ENCODE measurements at regions not wholly inside any gene's neighbourhood (a gene's known extent, or its start where the extent isn't known, plus 50 kb on each side); places are given as distances from the start of the nearest gene placed in this dataset.

DNA sequence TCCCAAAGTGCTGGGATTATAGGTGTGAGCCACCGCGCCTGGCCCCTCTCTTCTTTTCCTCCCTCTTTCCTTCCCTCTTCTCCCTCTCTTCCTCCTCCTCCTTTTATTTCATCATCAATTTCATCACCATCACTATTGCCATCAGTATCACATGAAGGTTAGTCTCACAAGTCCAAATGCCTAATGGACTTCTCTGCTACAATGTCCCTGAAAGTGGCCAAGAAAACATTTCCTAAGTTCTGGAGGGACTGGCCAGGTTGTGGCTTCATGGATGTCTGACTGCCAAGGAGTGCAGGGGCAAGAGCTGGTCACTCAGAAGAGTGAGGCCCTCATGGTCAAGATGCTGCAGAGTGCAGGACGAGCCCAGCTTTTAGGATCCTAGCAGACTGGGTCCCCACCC is 97.6 kb downstream of the SYNE3 start:
- H3K9me3 ChIP-seq (replicated peaks; ENCODE audit: control insufficient read depth, insufficient read depth, low read length) = no peaks in the 10 kb centered on the region; the same call in 2 of the 3 replicates
- DNase-seq (ENCODE audit: low read depth, low spot score) (no peak), FAIRE-seq (no peak), ATAC-seq (no peak)
- POLR2A ChIA-PET = no interaction called here
- H3K27ac ChIP-seq (ENCODE audit: control insufficient read depth, insufficient read depth) = no peak overlapping the region
- H3K27me3 ChIP-seq (replicated peaks in 1 of 2; ENCODE audit: control insufficient read depth in 2 of 2, insufficient read depth in 2 of 2, low read length in 1 of 2) = no peaks in the 10 kb centered on the region
- CTCF ChIA-PET = interaction anchor here (0.8 kb wide), 1 partner anchor 381 kb away, joined by 3 read pairs; no protein-coding TSS in a partner anchor
- RAD21 ChIA-PET (ENCODE audit: unreplicated experiment) = no interaction called here
- peaks cover 12 to 21% of the 10 kb centered on the region in 2 experiments; a peak in 3 of 4 replicates for H3K36me3 ChIP-seq (ENCODE audit: control insufficient read depth in 2 of 2, insufficient read depth in 2 of 2, low read length in 1 of 2)
- intact Hi-C loops (cut with micrococcal nuclease; ENCODE audit: unreplicated experiment) = no loop called here
- no TSS peak for BruUV-seq (replicated peaks)
- SMC1A ChIA-PET (ENCODE audit: uncharacterized antibody, unreplicated experiment) = no interaction called here
- no peak overlapping the region for H3K9ac ChIP-seq (ENCODE audit: control insufficient read depth, insufficient read depth, low read length)
- no peaks in the 10 kb centered on the region for H3K4me1 ChIP-seq (ENCODE audit: control insufficient read depth, insufficient read depth, low read length)
- H3K79me2 ChIP-seq (ENCODE audit: control insufficient read depth, insufficient read depth, low read length) = no peaks in the 10 kb centered on the region
- no peak overlapping the region for H3K4me3 ChIP-seq
- in situ Hi-C loops (cut with MboI) = no loop called here
- no peak overlapping the region for H2AFZ ChIP-seq (ENCODE audit: control insufficient read depth, low read depth, low read length)
- 87% methylated on average over 3 of the region's 3 CpGs for WGBS (ENCODE audit: insufficient coverage, insufficient replicate concordance, low lambda C conversion rate, missing lambda C conversion rate)
- H3K4me2 ChIP-seq (ENCODE audit: control insufficient read depth, insufficient read depth) = no peak overlapping the region
- TF ChIP-seq ZNF274 (IDR thresholded peaks at IDR 0.05; ENCODE audit: insufficient read depth, insufficient read length) (no peak), RCOR1 (conservative IDR thresholded peaks at IDR 0.05; ENCODE audit: low read depth, low read length) (no peak), TBL1XR1 (IDR thresholded peaks at IDR 0.05; ENCODE audit: low read depth, low read length) (no peak)
- TF ChIP-seq, protein P1, sequence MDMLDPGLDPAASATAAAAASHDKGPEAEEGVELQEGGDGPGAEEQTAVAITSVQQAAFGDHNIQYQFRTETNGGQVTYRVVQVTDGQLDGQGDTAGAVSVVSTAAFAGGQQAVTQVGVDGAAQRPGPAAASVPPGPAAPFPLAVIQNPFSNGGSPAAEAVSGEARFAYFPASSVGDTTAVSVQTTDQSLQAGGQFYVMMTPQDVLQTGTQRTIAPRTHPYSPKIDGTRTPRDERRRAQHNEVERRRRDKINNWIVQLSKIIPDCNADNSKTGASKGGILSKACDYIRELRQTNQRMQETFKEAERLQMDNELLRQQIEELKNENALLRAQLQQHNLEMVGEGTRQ (IDR thresholded peaks at IDR 0.05; ENCODE audit: borderline replicate concordance, low read depth, low read length) = no peak
- no peaks in the 10 kb centered on the region for H4K20me1 ChIP-seq (ENCODE audit: control insufficient read depth, insufficient read depth)

- SMC1A ChIA-PET (ENCODE audit: uncharacterized antibody, unreplicated experiment) = no interaction called here
- Histone ChIP-seq H3K9me3 (replicated peaks; ENCODE audit: control insufficient read depth, insufficient read depth, low read length) (no peaks in the 10 kb centered on the region; the same call in 2 of the 3 replicates), H3K4me2 (ENCODE audit: control insufficient read depth, insufficient read depth) (no peak overlapping the region), H3K27me3 (replicated peaks in 1 of 2; ENCODE audit: control insufficient read depth in 2 of 2, insufficient read depth in 2 of 2, low read length in 1 of 2) (no peaks in the 10 kb centered on the region), H3K79me2 (ENCODE audit: control insufficient read depth, insufficient read depth, low read length) (no peaks in the 10 kb centered on the region), H3K4me1 (ENCODE audit: control insufficient read depth, insufficient read depth, low read length) (no peaks in the 10 kb centered on the region), H2AFZ (ENCODE audit: control insufficient read depth, low read depth, low read length) (no peak overlapping the region), H3K9ac (ENCODE audit: control insufficient read depth, insufficient read depth, low read length) (no peak overlapping the region), H3K27ac (ENCODE audit: control insufficient read depth, insufficient read depth) (no peak overlapping the region), H4K20me1 (ENCODE audit: control insufficient read depth, insufficient read depth) (no peaks in the 10 kb centered on the region), H3K4me3 (no peak overlapping the region), H3K36me3 (ENCODE audit: control insufficient read depth in 2 of 2, insufficient read depth in 2 of 2, low read length in 1 of 2) (peaks cover 11 to 19% of the 10 kb centered on the region in 2 experiments; a peak in 3 of 4 replicates)
- POLR2A ChIA-PET = no interaction called here
- DNase-seq (ENCODE audit: low read depth, low spot score) (no peak), FAIRE-seq (no peak), ATAC-seq (no peak)
- WGBS (ENCODE audit: insufficient coverage, insufficient replicate concordance, low lambda C conversion rate, missing lambda C conversion rate) = 96% methylated on average over 5 of the region's 7 CpGs
- in situ Hi-C loops (cut with MboI) (no loop called here), intact Hi-C loops (cut with micrococcal nuclease; ENCODE audit: unreplicated experiment) (no loop called here)
- BruUV-seq (replicated peaks) = no TSS peak
- CTCF ChIA-PET = interaction anchor here (3.1 kb wide), 1 partner anchor 10 kb away, joined by 11 read pairs; no protein-coding TSS in a partner anchor
- RAD21 ChIA-PET (ENCODE audit: unreplicated experiment) = no interaction called here
- no peak for TF ChIP-seq RAD21 (IDR thresholded peaks at IDR 0.05; ENCODE audit: insufficient read depth, low read depth, low read length)
- TF ChIP-seq SPI1 (IDR thresholded peaks at IDR 0.05; ENCODE audit: borderline replicate concordance, insufficient read depth, low read depth, low read length) = no peak
- TF ChIP-seq, protein P2, sequence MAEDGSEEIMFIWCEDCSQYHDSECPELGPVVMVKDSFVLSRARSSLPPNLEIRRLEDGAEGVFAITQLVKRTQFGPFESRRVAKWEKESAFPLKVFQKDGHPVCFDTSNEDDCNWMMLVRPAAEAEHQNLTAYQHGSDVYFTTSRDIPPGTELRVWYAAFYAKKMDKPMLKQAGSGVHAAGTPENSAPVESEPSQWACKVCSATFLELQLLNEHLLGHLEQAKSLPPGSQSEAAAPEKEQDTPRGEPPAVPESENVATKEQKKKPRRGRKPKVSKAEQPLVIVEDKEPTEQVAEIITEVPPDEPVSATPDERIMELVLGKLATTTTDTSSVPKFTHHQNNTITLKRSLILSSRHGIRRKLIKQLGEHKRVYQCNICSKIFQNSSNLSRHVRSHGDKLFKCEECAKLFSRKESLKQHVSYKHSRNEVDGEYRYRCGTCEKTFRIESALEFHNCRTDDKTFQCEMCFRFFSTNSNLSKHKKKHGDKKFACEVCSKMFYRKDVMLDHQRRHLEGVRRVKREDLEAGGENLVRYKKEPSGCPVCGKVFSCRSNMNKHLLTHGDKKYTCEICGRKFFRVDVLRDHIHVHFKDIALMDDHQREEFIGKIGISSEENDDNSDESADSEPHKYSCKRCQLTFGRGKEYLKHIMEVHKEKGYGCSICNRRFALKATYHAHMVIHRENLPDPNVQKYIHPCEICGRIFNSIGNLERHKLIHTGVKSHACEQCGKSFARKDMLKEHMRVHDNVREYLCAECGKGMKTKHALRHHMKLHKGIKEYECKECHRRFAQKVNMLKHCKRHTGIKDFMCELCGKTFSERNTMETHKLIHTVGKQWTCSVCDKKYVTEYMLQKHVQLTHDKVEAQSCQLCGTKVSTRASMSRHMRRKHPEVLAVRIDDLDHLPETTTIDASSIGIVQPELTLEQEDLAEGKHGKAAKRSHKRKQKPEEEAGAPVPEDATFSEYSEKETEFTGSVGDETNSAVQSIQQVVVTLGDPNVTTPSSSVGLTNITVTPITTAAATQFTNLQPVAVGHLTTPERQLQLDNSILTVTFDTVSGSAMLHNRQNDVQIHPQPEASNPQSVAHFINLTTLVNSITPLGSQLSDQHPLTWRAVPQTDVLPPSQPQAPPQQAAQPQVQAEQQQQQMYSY (CRISPR knock-in tag; IDR thresholded peaks at IDR 0.05) = no peak
- TF ChIP-seq WRNIP1 (IDR thresholded peaks at IDR 0.05; ENCODE audit: borderline replicate concordance, low read depth, low read length) = no peak
- no peak for TF ChIP-seq ATF3 (IDR thresholded peaks at IDR 0.05; ENCODE audit: borderline replicate concordance, extremely low read depth, low read depth, low read length)
- no peak for TF ChIP-seq MEF2B (IDR thresholded peaks at IDR 0.05; ENCODE audit: partially characterized antibody, poor library complexity, severe bottlenecking)
- TF ChIP-seq HDAC2 (IDR thresholded peaks at IDR 0.05) = no peak
- TF ChIP-seq NRF1 (conservative IDR thresholded peaks at IDR 0.05; ENCODE audit: low read depth, low read length) = no peak
- TF ChIP-seq ATF7 (IDR thresholded peaks at IDR 0.05; ENCODE audit: low read depth) = no peak
- no peak for TF ChIP-seq CEBPB (IDR thresholded peaks at IDR 0.05; ENCODE audit: borderline replicate concordance in 1 of 2, low read depth in 2 of 2, low read length in 2 of 2)
Measured at GRCh38 chr14:95417492-95417891, 97.8 kb upstream of the CLMN start.

All from GM12878 (cell line).